KMS-11 (cell line): ENCODE measurements at regions not wholly inside any gene's neighbourhood (a gene's known extent, or its start where the extent isn't known, plus 50 kb on each side); places are given as distances from the start of the nearest gene placed in this dataset.

Experiments used
- H2AFZ ChIP-seq: fragments of 200-600 bp; sonication (generic); 2 replicates; pipeline ENCODE4 v1.6.1; 2016; ENCODE audit warnings: antibody characterized with exemption, mixed run types, low read depth
- H3K27ac ChIP-seq: fragments of 200-600 bp; sonication (generic); 2 replicates; pipeline ENCODE4 v1.6.1; 2016; ENCODE audit warnings: mild to moderate bottlenecking, mixed run types
- H3K27me3 ChIP-seq: fragments of 200-600 bp; sonication (generic); 2 replicates; pipeline ENCODE4 v1.6.1; 2017; ENCODE audit warnings: mild to moderate bottlenecking, low read depth, mixed run types, moderate library complexity; ENCODE audit not compliant: insufficient read depth
- H3K36me3 ChIP-seq: fragments of 200-600 bp; sonication (generic); 2 replicates; pipeline ENCODE4 v1.6.1; 2017; ENCODE audit warnings: mild to moderate bottlenecking, mixed run types; ENCODE audit not compliant: insufficient read depth
- H3K4me1 ChIP-seq: fragments of 200-600 bp; sonication (generic); 2 replicates; pipeline ENCODE4 v1.6.1; 2016; ENCODE audit warnings: mild to moderate bottlenecking, low read depth, mixed run types; ENCODE audit not compliant: poor library complexity, severe bottlenecking
- H3K4me2 ChIP-seq: fragments of 200-600 bp; sonication (generic); 2 replicates; pipeline ENCODE4 v1.7.0; 2016; ENCODE audit warnings: mild to moderate bottlenecking, mixed run types
- H3K4me3 ChIP-seq: fragments of 200-600 bp; sonication (generic); IDR thresholded peaks from 2 replicates; pipeline ENCODE4 v1.6.1; 2017; ENCODE audit warnings: low read depth, low read length, mixed read lengths; ENCODE audit not compliant: insufficient read depth
- H3K79me2 ChIP-seq: fragments of 200-600 bp; sonication (generic); 2 replicates; pipeline ENCODE4 v1.6.1; 2016; ENCODE audit warnings: low read depth, mixed run types; ENCODE audit not compliant: insufficient read depth
- H3K9ac ChIP-seq: fragments of 200-600 bp; sonication (generic); 2 replicates; pipeline ENCODE4 v1.6.1; 2016; ENCODE audit warnings: mild to moderate bottlenecking, mixed run types
- H4K20me1 ChIP-seq: fragments of 200-600 bp; sonication (generic); 2 replicates; pipeline ENCODE4 v1.6.1; 2016; ENCODE audit warnings: mild to moderate bottlenecking, mixed run types; ENCODE audit not compliant: insufficient read depth
- CTCF ChIP-seq: fragments of 200-600 bp; sonication (generic); conservative IDR thresholded peaks from 2 replicates; pipeline ENCODE4 v1.6.1; 2017; ENCODE audit warnings: low read depth, mild to moderate bottlenecking, antibody characterized with exemption, low read length, moderate library complexity, mixed read lengths

- TF ChIP-seq CTCF = no peak
- no peak overlapping the region for H3K27ac ChIP-seq
- no peaks in the 10 kb centered on the region for H3K79me2 ChIP-seq
- H3K27me3 ChIP-seq = no peaks in the 10 kb centered on the region
- H3K9ac ChIP-seq = no peak overlapping the region
- no peak overlapping the region for H2AFZ ChIP-seq
- H3K4me2 ChIP-seq = no peak overlapping the region
- no peak overlapping the region for H3K4me3 ChIP-seq
- no peaks in the 10 kb centered on the region for H4K20me1 ChIP-seq
- H3K36me3 ChIP-seq = no peaks in the 10 kb centered on the region
- no peaks in the 10 kb centered on the region for H3K4me1 ChIP-seq
These were observed 275.4 kb upstream of the RGS18 start for GRCh38 chr1:191882870-191883269.

- no peaks in the 10 kb centered on the region for H3K27me3 ChIP-seq
- H3K79me2 ChIP-seq = no peaks in the 10 kb centered on the region
- H4K20me1 ChIP-seq = no peaks in the 10 kb centered on the region
- H3K4me1 ChIP-seq = no peaks in the 10 kb centered on the region
- no peaks in the 10 kb centered on the region for H3K36me3 ChIP-seq
- H3K4me3 ChIP-seq = no peak overlapping the region
- no peak overlapping the region for H3K4me2 ChIP-seq
- TF ChIP-seq CTCF = no peak
- H3K9ac ChIP-seq = no peak overlapping the region
- H3K27ac ChIP-seq = no peak overlapping the region
- no peak overlapping the region for H2AFZ ChIP-seq
These were observed 271.3 kb upstream of the RGS18 start for GRCh38 chr1:191886977-191887376.

GRCh38 chr1:191888996-191889622 lies 269.2 kb upstream of the RGS18 start:
- no peaks in the 10 kb centered on the region for H3K36me3 ChIP-seq
- no peaks in the 10 kb centered on the region for H3K27me3 ChIP-seq
- no peak overlapping the region for H3K4me3 ChIP-seq
- H3K27ac ChIP-seq = no peak overlapping the region
- H3K4me2 ChIP-seq = no peak overlapping the region
- H3K9ac ChIP-seq = no peak overlapping the region
- no peak for TF ChIP-seq CTCF
- no peaks in the 10 kb centered on the region for H3K4me1 ChIP-seq
- H4K20me1 ChIP-seq = no peaks in the 10 kb centered on the region
- no peak overlapping the region for H2AFZ ChIP-seq
- no peaks in the 10 kb centered on the region for H3K79me2 ChIP-seq

- no peaks in the 10 kb centered on the region for H3K36me3 ChIP-seq
- no peak for TF ChIP-seq CTCF
- H3K27me3 ChIP-seq = no peaks in the 10 kb centered on the region
- no peaks in the 10 kb centered on the region for H3K79me2 ChIP-seq
- no peaks in the 10 kb centered on the region for H3K4me1 ChIP-seq
- no peak overlapping the region for H3K27ac ChIP-seq
- H2AFZ ChIP-seq = no peak overlapping the region
- H3K4me3 ChIP-seq = no peak overlapping the region
- no peak overlapping the region for H3K9ac ChIP-seq
- H3K4me2 ChIP-seq = no peak overlapping the region
- H4K20me1 ChIP-seq = no peaks in the 10 kb centered on the region
These were observed 268.6 kb upstream of the RGS18 start for GRCh38 chr1:191889623-191890003.
